ENCODE measurements at regions not wholly inside any gene's neighbourhood (a gene's known extent, or its start where the extent isn't known, plus 50 kb on each side); places are given as distances from the start of the nearest gene placed in this dataset.

DNA sequence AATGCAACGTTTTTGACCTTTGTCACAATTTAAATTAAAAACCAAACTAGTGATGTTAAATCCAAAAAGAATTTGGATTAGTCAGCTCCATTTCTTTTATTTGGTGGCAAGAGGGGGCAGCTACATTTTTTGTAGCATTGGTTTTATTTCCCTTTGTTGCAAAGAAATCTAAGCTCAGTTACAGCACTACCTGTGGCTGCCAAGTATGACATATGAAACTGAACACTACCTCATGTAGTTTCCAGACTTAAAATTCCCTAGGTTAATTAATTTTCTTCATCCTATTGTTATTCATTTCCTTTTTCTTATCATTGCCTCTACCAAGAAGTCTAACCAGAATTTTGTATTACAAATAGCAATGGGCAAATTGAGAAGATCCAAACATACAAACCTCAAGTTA lies 393.5 kb downstream of the BRINP1 start:
- DNase-seq: no peak

DNA sequence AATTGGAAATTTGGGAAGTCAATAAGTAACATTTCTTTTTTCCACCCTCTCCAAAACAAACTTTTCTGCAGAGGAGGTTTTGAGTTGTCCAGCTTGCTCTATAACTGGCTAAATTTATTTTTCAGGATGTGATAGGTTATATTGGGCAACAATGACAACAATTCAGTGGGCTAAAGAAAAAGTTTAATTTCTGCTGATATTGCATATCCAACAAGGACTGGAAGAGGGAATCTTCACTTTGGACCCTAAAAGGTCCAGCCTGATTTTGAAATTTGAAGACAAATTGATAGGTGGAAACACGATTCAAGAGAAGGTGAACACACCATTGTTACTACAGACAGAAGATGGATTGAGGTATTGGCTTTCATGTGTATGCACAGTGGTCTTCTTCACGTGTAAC lies 393.1 kb downstream of the BRINP1 start:
- DNase-seq: no peak

DNA sequence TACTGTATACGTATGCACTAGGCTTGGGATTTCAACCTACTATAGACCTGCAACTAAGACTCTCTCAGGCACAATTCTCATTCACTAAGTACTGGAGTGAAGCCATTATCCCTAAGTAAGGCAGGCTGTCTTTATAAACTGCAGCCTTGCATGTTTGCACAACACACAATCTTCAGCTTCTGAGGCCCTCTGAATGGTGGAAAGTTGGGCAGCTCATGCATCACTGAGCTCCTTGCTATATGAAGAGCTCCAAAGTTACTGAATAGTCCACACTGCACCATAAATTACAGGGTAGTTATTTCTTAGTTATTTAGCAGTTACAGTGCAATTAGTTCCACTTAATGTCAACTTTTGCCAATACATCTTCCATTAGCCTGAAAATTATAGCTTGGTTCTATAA lies 384.6 kb downstream of the BRINP1 start:
- no peak for DNase-seq

DNA sequence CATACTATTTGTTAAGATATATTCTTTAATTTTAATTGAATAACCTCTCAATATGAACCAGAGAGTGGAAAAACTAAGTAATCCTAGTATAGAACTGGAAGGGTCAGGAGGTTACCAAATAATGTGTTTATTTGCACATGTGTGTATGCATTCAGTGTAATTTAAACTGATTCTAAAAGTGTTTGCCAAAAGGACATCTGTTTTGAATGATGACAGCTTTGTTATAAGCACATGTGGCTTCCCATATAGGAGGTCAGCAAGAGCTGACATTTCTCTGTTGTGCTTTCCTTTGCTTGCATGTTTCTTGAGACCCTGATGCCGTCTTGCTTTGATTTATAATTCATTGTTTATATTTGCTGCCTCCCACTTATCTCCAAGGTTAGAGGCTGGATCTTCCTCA lies 383.4 kb downstream of the BRINP1 start:
- DNase-seq: no peak

DNA sequence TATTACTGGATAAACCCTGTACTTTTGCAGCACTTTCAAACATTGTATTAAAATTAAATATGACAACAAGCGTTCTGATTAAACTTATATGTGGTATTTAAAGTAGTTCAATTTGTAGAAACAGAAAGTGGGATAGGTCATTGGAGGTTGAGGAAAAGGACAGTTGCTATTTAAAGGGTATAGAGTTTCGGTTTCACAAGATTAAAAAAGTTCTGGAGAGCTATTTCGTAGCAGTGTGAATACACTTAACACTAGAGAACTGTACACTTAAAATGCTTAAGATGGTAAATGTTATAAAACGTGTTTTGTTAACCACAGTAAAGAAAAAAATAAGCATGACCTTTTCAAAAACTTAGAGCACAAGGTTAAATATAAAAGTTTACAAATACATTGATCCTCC lies 382.1 kb downstream of the BRINP1 start:
- DNase-seq: no peak

DNA sequence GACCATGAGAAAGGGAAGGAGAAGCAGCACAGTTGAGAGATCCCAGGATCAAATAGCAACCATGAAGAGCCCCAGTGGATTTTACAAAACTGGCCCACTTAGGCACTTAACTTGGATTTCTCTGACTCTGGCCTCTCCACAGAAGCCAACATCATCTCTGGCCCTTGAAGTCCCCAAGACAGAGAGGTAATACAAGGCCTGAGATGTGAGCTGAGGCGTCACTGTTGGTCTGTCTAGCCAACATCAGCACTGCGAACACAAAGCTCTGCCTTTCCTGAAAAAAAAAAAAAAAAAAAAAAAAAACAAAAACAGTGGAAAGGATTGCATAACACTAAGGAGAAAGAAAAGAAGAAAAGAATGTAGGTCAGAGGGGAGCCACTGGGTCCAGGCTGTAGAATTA lies 378.3 kb downstream of the BRINP1 start:
- DNase-seq: no peak

DNA sequence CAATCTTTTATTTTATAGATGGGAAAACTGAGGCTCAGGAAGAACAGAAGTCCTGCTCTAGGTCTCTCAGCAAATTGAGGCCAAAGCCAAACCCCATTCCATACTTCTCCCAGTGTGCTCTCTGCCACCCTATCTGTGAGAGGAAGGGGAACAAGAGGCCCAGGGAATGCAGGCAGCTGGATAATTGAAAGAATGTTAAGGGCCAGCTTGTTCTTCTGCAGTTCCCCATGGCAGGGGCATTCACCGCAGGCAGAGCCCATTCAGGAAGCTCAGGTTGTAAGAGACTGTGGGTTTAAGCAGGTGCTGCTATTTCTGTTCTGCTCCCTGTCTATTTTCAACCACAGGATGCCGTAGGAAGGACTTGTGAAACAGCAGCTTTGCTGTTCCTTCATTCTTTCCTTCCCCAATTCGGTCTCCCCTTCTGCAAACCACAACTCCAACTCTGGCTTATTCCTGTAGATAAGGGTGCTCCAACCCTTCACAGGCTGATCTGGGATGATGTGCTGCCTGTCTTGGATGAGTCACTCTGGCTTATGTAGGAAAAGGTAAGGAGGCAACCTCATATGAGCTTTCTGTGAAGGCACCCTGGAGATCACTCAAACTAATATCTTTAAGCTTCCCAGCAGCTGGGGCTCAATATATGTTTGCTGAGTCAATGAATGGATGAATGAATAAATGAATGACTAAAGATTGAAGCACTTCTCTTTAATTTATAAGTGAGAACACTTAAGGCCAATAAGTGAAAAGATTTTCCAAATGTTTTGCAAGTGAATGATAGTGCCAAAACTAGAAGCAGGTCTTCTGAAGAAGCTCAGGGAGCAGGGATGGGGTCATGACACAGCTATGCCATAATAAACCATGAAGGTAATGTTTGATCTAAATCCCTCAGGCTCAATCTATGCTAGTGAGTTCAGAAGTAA lies 377.6 kb downstream of the BRINP1 start:
- no peak for DNase-seq

DNA sequence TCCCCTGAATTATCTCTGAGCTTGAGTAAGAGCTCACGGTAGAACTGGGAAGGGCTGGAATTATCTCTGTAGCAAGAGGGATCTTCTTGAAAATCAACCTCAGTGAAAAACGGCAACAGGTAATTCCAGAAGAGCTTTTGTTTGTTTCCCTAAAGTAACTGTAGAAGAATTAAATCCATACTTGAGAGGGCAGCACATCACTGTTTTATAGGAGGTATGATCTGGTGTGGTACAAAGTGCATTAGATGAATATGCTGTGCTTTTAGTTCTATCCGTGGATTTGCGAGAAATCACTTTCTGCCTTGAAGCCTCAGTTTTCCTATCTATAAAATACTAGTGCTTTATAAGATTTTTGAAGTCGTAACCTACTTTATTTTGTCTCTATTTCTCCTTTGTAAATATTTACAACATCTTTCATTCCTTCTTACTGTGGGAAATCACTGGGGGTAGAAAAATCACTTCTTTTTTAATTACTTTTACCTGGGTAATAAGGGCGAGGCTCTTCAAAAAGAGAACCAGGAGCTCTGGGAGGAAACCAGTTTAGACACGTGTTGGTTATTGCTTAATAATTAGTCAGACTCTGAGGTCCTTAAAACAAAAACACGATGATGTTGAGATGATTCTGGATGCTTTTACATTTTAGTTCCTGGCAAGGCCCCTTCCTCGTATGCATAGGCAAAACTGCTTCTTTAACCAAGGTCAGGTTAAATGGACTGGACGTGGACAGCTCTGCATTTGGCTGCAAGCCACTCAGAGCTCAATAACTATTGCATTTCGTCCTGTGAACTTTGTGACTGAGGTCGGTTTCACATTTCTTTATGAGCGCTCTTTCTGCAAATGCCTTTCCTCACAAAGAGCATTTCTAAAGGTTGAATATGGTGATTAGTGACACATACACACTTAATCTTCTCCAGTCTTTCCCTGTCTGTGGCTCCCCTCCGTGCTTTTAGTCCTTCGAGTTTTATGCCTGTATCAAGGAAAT lies 376.1 kb downstream of the BRINP1 start:
- DNase-seq: no peak

DNA sequence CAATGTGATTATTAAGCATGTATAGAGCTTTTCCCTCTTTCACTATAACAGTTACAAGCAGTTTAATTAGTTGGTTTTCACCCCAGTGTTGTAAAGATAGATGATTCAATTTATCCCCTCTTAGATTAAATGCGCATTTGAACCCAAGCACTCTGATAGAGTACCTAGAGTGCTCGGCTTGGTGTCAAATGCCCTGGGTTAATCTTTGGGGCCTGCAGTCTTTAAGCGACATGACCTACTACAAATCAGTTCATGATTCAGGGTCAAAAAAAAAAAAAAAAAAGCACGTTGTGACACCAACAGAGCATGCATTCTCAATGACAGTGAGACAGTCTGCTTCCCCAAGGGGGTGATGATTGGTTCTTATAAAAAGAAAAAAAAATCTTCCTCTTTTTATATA lies 375.3 kb downstream of the BRINP1 start:
- DNase-seq: no peak

DNA sequence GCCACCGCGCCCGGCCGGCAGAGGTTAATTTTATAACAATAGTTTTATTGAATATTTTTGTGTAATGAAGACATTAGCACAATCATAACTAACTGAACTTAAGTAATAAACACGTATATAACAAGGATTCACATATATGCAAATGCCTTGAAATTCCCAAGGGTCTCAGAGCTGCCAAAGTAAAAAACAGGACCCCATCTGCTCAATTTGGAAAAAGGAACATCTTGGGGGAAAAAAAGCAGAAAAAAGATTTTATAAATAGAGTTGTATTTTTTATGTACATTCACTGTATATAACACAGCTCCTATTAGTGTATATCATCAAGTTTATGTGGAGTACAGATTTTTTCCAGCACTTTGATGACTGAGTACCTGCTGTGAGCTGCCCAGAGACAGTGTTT lies 366.7 kb downstream of the BRINP1 start:
- DNase-seq: no peak

DNA sequence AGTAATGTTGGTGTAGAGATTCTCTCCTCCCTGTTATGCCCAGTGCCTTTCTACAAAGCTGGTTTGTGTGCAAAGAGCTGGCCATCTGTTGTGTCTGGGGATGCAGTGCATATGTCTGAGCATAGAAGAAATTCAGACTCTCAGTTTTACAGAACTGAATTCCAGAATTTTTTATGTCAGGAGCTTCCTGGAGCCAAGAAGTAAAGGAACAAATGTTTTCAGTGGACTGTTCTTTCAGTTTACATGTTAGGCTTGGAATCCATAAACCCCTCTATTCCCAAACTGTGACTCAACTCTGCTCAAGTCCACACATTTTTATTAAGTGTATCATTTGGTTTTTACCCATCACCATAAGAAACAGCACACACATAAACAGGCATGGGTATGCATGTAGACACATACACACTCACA lies 366.0 kb downstream of the BRINP1 start:
- no peak for DNase-seq

DNA sequence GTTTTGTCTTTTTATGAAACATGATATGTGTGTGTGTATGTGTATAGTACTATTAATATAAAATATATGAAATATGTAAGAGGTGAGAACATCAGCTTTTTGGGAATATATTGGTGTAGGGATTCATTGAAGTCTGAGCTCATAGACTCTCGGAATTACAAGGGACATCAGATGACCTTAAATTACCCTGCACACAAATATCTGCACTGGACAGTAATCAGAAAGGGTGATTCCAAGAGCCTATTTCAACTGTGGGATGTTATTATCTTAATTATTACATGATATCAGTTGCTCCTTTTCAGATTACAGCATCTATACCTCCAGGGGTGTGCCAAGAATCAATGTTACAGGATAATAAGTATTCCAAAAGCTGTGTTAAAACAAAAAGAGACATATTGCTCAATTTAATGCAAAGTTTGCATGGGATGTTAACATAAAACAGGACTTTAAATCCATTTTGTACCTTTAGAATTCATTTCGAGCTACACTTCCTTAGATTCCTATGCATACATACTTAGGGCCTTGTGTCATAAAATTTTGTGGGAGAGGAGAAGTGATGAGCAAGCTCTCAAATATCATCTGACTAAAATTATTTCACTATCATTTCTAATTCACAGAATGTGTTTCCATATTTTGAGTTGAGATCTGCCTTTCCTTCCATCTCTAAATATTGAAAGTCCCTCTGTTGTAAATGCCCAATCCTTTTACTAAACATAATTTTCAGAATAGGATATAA lies 365.2 kb downstream of the BRINP1 start:
- no peak for DNase-seq

DNA sequence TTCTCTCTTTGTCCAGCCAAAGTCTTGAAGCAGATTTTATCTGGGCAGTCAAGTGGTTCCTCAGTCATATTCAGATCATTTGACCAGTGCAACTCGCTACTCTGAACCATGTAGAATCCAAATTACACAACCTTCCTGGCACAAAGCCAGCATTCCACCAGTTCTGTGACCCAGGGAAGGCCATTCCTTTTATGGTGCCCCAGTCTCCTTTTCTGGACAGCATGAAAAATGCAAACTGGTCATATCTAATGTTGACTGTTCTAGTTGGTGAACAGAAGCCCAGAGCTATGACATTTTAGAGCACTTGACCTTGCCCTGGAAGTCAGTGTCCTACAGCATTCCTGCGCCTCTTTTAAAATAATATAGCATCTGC lies 364.6 kb downstream of the BRINP1 start:
- DNase-seq: no peak

DNA sequence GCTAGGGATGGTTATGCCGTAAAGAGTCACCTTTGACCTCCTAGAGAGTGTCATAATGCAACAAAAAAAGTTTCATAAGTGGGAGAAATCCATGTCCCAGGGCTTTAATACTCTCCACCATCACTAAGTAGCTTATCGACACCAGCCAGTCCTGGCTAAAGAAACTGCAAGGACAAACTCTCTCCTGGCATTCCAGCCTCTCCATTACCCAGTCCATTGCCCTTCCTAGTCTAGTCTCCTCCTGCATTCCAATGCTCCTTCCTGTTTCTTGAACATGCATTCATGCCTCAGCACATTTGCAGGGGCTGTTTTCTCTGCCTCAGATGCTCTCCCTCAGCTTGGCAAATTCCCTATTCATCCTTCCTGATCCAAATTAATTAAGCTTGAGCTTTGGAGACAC lies 364.1 kb downstream of the BRINP1 start:
- DNase-seq: no peak

DNA sequence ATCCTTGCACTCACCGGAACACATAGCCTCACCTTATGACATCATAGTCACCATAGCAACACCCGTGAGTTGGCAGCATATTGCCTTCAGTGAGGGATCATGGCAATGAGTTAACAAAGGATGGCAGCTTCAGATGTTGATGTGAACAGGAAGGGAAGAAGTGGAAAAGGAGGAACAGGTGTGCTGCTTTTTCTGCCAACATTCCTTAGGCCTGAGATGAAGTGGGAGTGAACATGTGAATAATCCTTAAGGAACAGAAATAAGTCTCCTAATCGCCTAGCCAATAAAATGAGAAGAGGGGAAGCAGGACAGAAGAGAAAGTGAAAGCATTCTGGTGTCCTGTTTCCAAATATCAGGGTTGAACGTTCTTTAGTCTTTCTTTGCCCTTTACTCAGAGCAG lies 360.0 kb downstream of the BRINP1 start:
- DNase-seq: no peak

DNA sequence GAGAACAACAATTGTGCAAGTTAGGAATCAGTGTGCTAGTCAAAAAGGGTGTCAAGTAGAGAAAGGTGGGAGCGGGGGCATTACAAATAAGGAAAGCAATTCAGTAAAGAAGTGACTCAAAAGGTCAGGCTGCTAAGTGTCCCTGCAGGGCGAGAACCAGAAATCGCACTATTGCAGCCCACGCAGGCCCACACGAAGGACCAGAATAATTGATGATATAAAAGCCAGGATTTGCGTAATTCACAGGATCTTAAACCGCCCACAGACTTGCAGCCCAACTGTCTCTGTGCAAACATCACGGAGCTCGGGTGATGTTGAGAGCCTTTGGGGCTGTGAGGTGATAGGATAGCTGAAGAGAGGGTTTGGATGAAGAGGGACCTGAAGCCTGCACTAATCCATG lies 349.0 kb downstream of the BRINP1 start:
- DNase-seq: no peak

DNA sequence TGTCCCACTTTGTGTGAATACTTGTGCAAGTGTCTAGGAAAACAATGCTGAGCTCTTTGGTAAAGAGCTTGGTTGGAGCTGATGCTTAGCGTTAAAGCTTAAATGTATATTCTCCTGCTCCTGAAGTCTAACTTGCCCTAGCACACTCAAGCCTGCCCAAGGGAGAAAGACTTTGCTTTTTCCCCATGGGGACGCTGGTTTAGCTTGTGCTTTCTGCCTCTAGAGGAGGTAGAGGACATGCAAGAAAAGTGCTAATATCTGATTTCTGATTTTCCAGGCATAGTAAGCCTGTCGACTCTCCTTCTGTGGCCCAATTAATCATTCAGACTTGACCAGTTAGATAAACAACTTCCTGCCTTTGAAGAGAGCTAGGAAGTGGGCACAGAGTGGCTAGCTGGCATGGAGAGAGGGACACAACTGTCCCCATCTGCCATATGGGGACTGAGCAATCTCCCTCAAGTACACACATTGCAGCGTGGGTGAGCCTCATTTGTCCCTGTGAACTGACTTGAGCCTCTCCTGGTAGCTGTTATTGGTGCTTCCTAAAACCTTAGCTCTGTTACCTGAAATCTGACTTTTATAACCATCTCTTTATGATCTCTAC lies 348.4 kb downstream of the BRINP1 start:
- no peak for DNase-seq

DNA sequence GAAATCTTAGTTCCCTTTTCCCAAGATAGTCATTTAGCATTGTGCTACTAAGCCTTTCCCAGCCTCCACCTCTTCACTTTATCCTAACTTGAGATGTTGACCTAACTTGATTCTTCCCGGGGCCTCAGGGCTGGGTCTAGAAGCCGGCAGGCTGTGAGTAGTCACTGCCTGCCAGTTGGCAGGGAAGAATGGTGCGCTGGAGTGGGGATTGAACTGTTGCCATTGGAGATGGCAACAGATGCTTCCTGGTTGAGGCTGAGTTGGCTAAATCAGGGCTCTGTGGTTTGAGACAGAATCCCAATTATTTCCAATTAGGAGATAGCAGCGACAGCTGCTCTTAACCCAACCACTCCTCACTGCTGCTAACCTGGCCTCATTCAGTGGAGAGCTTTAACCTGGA lies 343.1 kb downstream of the BRINP1 start:
- DNase-seq: no peak

DNA sequence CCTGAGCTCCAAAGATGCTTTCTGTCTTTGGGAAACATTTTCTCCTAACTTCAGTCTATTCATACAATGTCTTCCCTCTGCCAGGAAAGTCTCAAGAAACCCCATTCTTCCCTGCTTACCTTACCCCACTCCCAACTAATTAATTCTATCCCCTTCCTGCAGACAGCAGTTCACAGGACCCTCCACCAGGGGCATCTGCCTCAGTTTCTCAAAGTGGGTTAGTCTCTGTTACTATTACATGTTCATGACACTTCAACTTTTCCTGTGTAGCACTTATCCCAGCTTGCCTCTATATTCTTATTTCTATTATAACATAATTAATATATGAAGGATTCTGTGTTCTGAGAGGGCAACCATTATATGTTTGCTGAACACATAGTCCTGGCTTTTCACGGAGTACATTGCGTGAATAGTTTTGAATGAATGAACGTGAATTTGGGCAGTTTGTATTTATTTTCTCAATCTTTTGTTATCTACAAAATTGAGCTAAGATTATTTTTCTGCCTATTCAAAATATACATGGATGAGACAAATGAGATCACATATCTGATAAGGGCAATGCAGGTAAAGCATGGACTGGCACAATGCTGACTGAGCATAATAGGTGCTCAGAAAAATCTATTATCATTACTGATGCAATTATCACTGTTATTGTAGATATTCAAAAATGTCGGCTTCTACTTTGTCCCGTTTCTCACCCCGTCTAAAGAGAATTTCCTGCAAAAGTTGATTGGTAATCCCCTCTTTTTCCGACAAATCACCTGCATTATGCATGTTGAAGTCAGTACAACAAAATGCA lies 341.1 kb downstream of the BRINP1 start:
- no peak for DNase-seq

DNA sequence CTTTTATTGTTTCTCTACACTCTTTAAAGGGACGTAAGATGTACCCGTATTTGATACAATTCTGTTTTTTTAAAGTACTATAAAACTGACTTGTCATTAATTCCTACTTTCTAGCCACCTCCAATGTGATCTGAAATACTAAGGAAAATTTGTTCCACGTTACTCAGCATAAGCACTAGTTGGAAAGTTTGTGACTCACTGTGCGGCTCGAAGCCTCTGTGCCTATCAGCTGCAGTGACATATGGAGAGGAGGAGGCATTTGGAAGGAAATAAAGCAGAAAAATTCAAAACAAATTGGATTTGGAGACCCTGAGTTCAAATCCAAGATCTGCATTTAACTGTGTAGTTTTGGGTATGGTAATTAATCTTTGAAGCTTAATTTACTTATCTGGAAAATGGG lies 339.3 kb downstream of the BRINP1 start:
- no peak for DNase-seq

DNA sequence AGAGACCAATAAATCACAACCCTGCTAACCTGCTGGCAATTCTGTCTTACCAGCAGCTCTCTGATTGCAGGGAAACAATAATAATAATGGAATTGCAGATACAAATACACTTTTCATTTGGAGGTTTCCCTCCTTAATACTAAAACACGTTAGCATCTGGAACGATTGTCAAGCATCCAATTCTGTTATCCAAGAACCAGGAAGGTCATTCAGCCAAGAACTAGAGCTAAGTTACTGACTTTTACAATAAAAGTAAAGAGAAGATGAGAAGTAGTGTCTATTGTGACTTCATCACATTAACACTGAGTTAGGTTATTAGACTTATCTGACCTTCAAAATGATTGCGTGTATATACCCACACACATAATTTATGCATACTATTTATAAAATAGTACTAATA lies 335.6 kb downstream of the BRINP1 start:
- DNase-seq: no peak

DNA sequence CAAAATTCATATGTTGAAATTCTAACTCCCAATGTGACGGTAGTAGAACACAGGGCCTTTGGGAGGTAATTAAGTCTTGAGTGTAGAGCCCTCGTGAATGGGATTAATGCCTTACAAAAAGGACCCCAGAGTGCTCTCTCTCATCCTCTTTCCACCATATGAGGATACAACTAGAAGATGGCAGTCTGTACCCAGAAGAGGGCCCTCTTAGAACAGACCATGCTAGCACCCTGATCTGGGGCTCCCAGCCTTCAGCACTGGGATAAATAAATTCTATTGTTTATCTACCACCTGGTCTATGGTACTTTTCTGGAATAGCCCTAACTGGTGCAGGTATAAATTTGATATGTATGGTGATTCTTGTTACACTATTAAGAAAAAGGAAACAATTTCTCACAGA lies 332.3 kb downstream of the BRINP1 start:
- no peak for DNase-seq

Data from right forelimb (tissue), 1 donor.